Endothelial cell of umbilical vein (primary cell): ENCODE measurements at regions not wholly inside any gene's neighbourhood (a gene's known extent, or its start where the extent isn't known, plus 50 kb on each side); places are given as distances from the start of the nearest gene placed in this dataset.

ENCODE experiments used
- BruUV-seq: library from RNA; stranded (reverse); fragments of 400-500 nt; replicated peaks from 2 replicates; lab custom pipeline; 2021; lab: Mats Ljungman, UMichigan
- CTCF ChIA-PET: fragments of 300-600, 350-600 bp; sonication (Branson Sonifier 250); formaldehyde crosslinking; loops from one replicate; lab custom pipeline; 2021; ENCODE audit warnings: antibody characterized with exemption, inconsistent platforms; lab: Charles Lee
- POLR2A ChIA-PET: fragments of 300-600, 350-600 bp; sonication (Branson Sonifier 250); formaldehyde crosslinking; loops from one replicate; lab custom pipeline; 2021; ENCODE audit warnings: antibody characterized with exemption, inconsistent platforms; lab: Charles Lee
- DNase-seq: peaks from one replicate; pipeline ENCODE4 v3.0.0-alpha.2; 2011; ENCODE audit warnings: low read depth, low spot score
- FAIRE-seq: peaks from 2 replicates; lab custom pipeline; 2011; peaks lifted over from hg19 to GRCh38; lab: Jason Lieb, UNC
- H2AFZ ChIP-seq: 2 replicates; pipeline ENCODE4 v1.6.0; 2012; ENCODE audit warnings: low read depth, low read length, control low read depth, inconsistent platforms
- H3K27ac ChIP-seq: 2 replicates; pipeline ENCODE4 v1.5.1; 2011; ENCODE audit warnings: low read depth, mild to moderate bottlenecking, control low read depth, low read length, moderate library complexity; ENCODE audit not compliant: insufficient read depth
- H3K27me3 ChIP-seq, 2 experiments: 2 replicates each; pipeline versions ENCODE4 v1.6.0 to v1.6.1; 2011; ENCODE audit warnings: low read length in 2 of 2, mixed read lengths in 1 of 2; ENCODE audit not compliant: control insufficient read depth in 2 of 2, insufficient read depth in 2 of 2
- H3K36me3 ChIP-seq, 2 experiments: 2 replicates in 1 of 2; 3 replicates in 1 of 2; pipeline ENCODE4 v1.5.1; 2011; ENCODE audit warnings: low read length in 2 of 2, mild to moderate bottlenecking in 1 of 2, moderate library complexity in 1 of 2; ENCODE audit not compliant: control insufficient read depth in 2 of 2, insufficient read depth in 2 of 2; ENCODE audit errors: extremely low read depth in 1 of 2
- H3K4me1 ChIP-seq: 3 replicates; pipeline ENCODE4 v1.5.1; 2011; ENCODE audit warnings: mild to moderate bottlenecking, low read length; ENCODE audit not compliant: control insufficient read depth, insufficient read depth; ENCODE audit errors: extremely low read depth
- H3K4me2 ChIP-seq: 2 replicates; pipeline ENCODE4 v1.6.1; 2011; ENCODE audit warnings: low read length, control low read depth, mixed read lengths; ENCODE audit not compliant: insufficient read depth
- H3K4me3 ChIP-seq, 3 experiments: fragments of 200-600 bp in 1 of 3; sonication (generic), shearing (Covaris generic) in 1 of 3; replicated peaks in 1 of 3; 2 replicates each; pipeline ENCODE4 v1.5.1; 2011 to 2016; ENCODE audit warnings: control low read depth in 3 of 3, low read length in 3 of 3, mild to moderate bottlenecking in 2 of 3, inconsistent platforms in 1 of 3, low read depth in 1 of 3, moderate library complexity in 1 of 3; ENCODE audit not compliant: insufficient read depth in 1 of 3
- H3K79me2 ChIP-seq: 2 replicates; pipeline ENCODE4 v1.6.0; 2012; ENCODE audit warnings: low read length, inconsistent platforms; ENCODE audit not compliant: control insufficient read depth, insufficient read depth
- H3K9ac ChIP-seq: replicated peaks from 2 replicates; pipeline ENCODE3; 2011; ENCODE audit warnings: low read length, control low read depth; ENCODE audit not compliant: insufficient read depth; ENCODE audit errors: extremely low read depth
- H3K9me1 ChIP-seq: replicated peaks from 3 replicates; pipeline ENCODE4 v1.6.0; 2011; ENCODE audit warnings: mild to moderate bottlenecking, low read length; ENCODE audit not compliant: control insufficient read depth, insufficient read depth; ENCODE audit errors: extremely low read depth
- H3K9me3 ChIP-seq: replicated peaks from 2 replicates; pipeline ENCODE4 v1.5.1; 2012; ENCODE audit warnings: low read length, inconsistent platforms; ENCODE audit not compliant: control insufficient read depth, insufficient read depth
- H4K20me1 ChIP-seq: replicated peaks from 2 replicates; pipeline ENCODE3; 2011; ENCODE audit warnings: mild to moderate bottlenecking, low read length; ENCODE audit not compliant: control insufficient read depth, insufficient read depth; ENCODE audit errors: extremely low read depth
- CTCF ChIP-seq, 2 donors: IDR thresholded peaks; 1 replicate in 1 of 2; 2 replicates in 1 of 2; pipeline ENCODE4 v1.5.1; 2011; ENCODE audit warnings: low read length in 2 of 2, mild to moderate bottlenecking in 2 of 2, moderate library complexity in 2 of 2, control low read depth in 1 of 2, inconsistent platforms in 1 of 2, low read depth in 1 of 2; ENCODE audit not compliant: insufficient read depth in 1 of 2; ENCODE audit errors: extremely low read depth in 1 of 2
- EZH2 ChIP-seq: IDR thresholded peaks from 2 replicates; pipeline ENCODE4 v1.6.1; 2012; ENCODE audit warnings: borderline replicate concordance, low read depth, mild to moderate bottlenecking, moderate library complexity, low read length, inconsistent platforms; ENCODE audit not compliant: severe bottlenecking
- FOS ChIP-seq: IDR thresholded peaks from 2 replicates; pipeline ENCODE4 v1.6.1; 2011; ENCODE audit warnings: mild to moderate bottlenecking, low read length, moderate library complexity, borderline replicate concordance; ENCODE audit not compliant: insufficient read depth
- GATA2 ChIP-seq: IDR thresholded peaks from 2 replicates; pipeline ENCODE4 v1.7.0; 2011; ENCODE audit warnings: low read depth, mild to moderate bottlenecking, moderate library complexity, mixed read lengths, low read length; ENCODE audit not compliant: insufficient read length, insufficient read depth
- JUN ChIP-seq: IDR thresholded peaks from 2 replicates; pipeline ENCODE4 v1.6.1; 2011; ENCODE audit warnings: borderline replicate concordance, low read depth; ENCODE audit not compliant: insufficient read length, insufficient read depth
- MAX ChIP-seq: IDR thresholded peaks from 2 replicates; pipeline ENCODE4 v1.6.1; 2011; ENCODE audit not compliant: insufficient read depth, insufficient read length
- MYC ChIP-seq: IDR thresholded peaks from one replicate; pipeline ENCODE4 v1.6.1; 2011; ENCODE audit warnings: mild to moderate bottlenecking, low read depth, low read length
- POLR2A ChIP-seq: IDR thresholded peaks from 2 replicates; pipeline ENCODE4 v1.6.1; 2012; ENCODE audit warnings: low read depth, mild to moderate bottlenecking, control low read depth, low read length
- POLR2AphosphoS5 ChIP-seq: IDR thresholded peaks from 2 replicates; pipeline ENCODE4 v1.6.1; 2012; ENCODE audit warnings: low read depth, mild to moderate bottlenecking, control low read depth, low read length, moderate library complexity; ENCODE audit not compliant: insufficient read depth
- dilution Hi-C: fragments of 300-500 bp; cut with MboI; formaldehyde crosslinking; loops from one replicate; pipeline ENCODE4 v1.15.0; 2019; ENCODE audit warnings: low sequenced_read_pairs; ENCODE audit not compliant: extremely low pct_ligation_motif_present
- intact Hi-C: fragments of 100-400 bp; cut with micrococcal nuclease; formaldehyde crosslinking; loops from one replicate; pipeline ENCODE4 v1.10.0; 2022

GRCh38 chr12:28955931-28956330 lies 193.1 kb upstream of the FAR2 start:
- H3K9ac ChIP-seq: no peak overlapping the region
- DNase-seq (no peak), FAIRE-seq (no peak)
- POLR2A ChIA-PET: no interaction called here
- dilution Hi-C loops (no loop called here), intact Hi-C loops (loop anchor here (5.0 kb wide), 1 partner anchor 1134 kb away; no protein-coding TSS in a partner anchor)
- H2AFZ ChIP-seq: no peak overlapping the region
- H3K79me2 ChIP-seq: no peaks in the 10 kb centered on the region
- no peaks in the 10 kb centered on the region for H3K9me3 ChIP-seq
- no peaks in the 10 kb centered on the region for H4K20me1 ChIP-seq
- H3K4me1 ChIP-seq: peaks cover 22% of the 10 kb centered on the region
- no TSS peak for BruUV-seq
- no peaks in the 10 kb centered on the region for H3K36me3 ChIP-seq
- no peak overlapping the region for H3K4me3 ChIP-seq
- no peak for TF ChIP-seq POLR2A
- no peak for TF ChIP-seq FOS
- TF ChIP-seq MAX: no peak
- TF ChIP-seq MYC: no peak
- no peak for TF ChIP-seq GATA2
- no peak for TF ChIP-seq POLR2AphosphoS5
- no peak for TF ChIP-seq CTCF (IDR thresholded peaks at IDR 0.05; ENCODE audit: extremely low read depth in 1 of 2, insufficient read depth in 1 of 2, low read depth in 1 of 2, low read length in 2 of 2)
- no peak for TF ChIP-seq EZH2
- TF ChIP-seq JUN: no peak
- CTCF ChIA-PET: interaction anchor here (0.7 kb wide), 1 partner anchor 24 kb away, joined by 4 read pairs; no protein-coding TSS in a partner anchor
- H3K4me2 ChIP-seq: no peak overlapping the region
- no peaks in the 10 kb centered on the region for H3K9me1 ChIP-seq
- H3K27ac ChIP-seq: no peak overlapping the region
- no peaks in the 10 kb centered on the region for H3K27me3 ChIP-seq
